ENCODE measurements at regions not wholly inside any gene's neighbourhood (a gene's known extent, or its start where the extent isn't known, plus 50 kb on each side); places are given as distances from the start of the nearest gene placed in this dataset.

- H3K27ac Mint-ChIP-seq = no peak overlapping the region
- H3K36me3 Mint-ChIP-seq (ENCODE audit: low read depth) = peaks cover 3% of the 10 kb centered on the region; the same call in 1 of the 2 replicates
- H3K9me3 Mint-ChIP-seq = peaks cover 72% of the 10 kb centered on the region
- DNase-seq = no peak
- no peak for TF ChIP-seq CTCF (IDR thresholded peaks at IDR 0.05)
- H3K4me3 Mint-ChIP-seq = no peak overlapping the region
- no peaks in the 10 kb centered on the region for H3K27me3 Mint-ChIP-seq (ENCODE audit: insufficient read depth)
- H3K4me1 Mint-ChIP-seq (ENCODE audit: low read depth) = no peaks in the 10 kb centered on the region
Observed at GRCh38 chr10:129241461-129241860, 225.6 kb upstream of the MGMT start.

GRCh38 chr10:129244298-129244697, 222.7 kb upstream of the MGMT start:
- Mint-ChIP-seq H3K27ac (no peak overlapping the region), H3K4me1 (ENCODE audit: low read depth) (no peaks in the 10 kb centered on the region), H3K9me3 (peaks cover 70% of the 10 kb centered on the region), H3K27me3 (ENCODE audit: insufficient read depth) (no peaks in the 10 kb centered on the region), H3K36me3 (ENCODE audit: low read depth) (peaks cover 3% of the 10 kb centered on the region; the same call in 1 of the 2 replicates), H3K4me3 (no peak overlapping the region)
- no peak for TF ChIP-seq CTCF (IDR thresholded peaks at IDR 0.05)
- DNase-seq = no peak

GRCh38 chr10:129244757-129245156, 222.3 kb upstream of the MGMT start:
- H3K27me3 Mint-ChIP-seq (ENCODE audit: insufficient read depth) = no peaks in the 10 kb centered on the region
- no peak overlapping the region for H3K4me3 Mint-ChIP-seq
- no peak for TF ChIP-seq CTCF (IDR thresholded peaks at IDR 0.05)
- H3K4me1 Mint-ChIP-seq (ENCODE audit: low read depth) = no peaks in the 10 kb centered on the region
- DNase-seq = no peak
- no peak overlapping the region for H3K27ac Mint-ChIP-seq
- peaks cover 66% of the 10 kb centered on the region for H3K9me3 Mint-ChIP-seq
- H3K36me3 Mint-ChIP-seq (ENCODE audit: low read depth) = peaks cover 3% of the 10 kb centered on the region; the same call in 1 of the 2 replicates

- Mint-ChIP-seq H3K36me3 (ENCODE audit: low read depth) (peaks cover 13% of the 10 kb centered on the region; the same call in 1 of the 2 replicates), H3K4me3 (no peak overlapping the region), H3K9me3 (peaks cover 48% of the 10 kb centered on the region), H3K27me3 (ENCODE audit: insufficient read depth) (no peaks in the 10 kb centered on the region), H3K4me1 (ENCODE audit: low read depth) (no peaks in the 10 kb centered on the region), H3K27ac (no peak overlapping the region)
- DNase-seq = no peak
- no peak for TF ChIP-seq CTCF (IDR thresholded peaks at IDR 0.05)
Observed at GRCh38 chr10:129253161-129253864, 213.7 kb upstream of the MGMT start.

- Mint-ChIP-seq H3K36me3 (ENCODE audit: low read depth) (peaks cover 13% of the 10 kb centered on the region; the same call in 1 of the 2 replicates), H3K27me3 (ENCODE audit: insufficient read depth) (no peaks in the 10 kb centered on the region), H3K4me1 (ENCODE audit: low read depth) (no peaks in the 10 kb centered on the region), H3K27ac (no peak overlapping the region), H3K4me3 (no peak overlapping the region), H3K9me3 (peaks cover 47% of the 10 kb centered on the region)
- TF ChIP-seq CTCF (IDR thresholded peaks at IDR 0.05) = no peak
- DNase-seq = no peak
Observed at GRCh38 chr10:129253865-129254179, 213.2 kb upstream of the MGMT start.

Measured in HFFc6 (cell line).